SK-N-SH treated with all-trans-retinoic acid at 6 μM for 48 hours (cell line): ENCODE measurements at regions not wholly inside any gene's neighbourhood (a gene's known extent, or its start where the extent isn't known, plus 50 kb on each side); places are given as distances from the start of the nearest gene placed in this dataset.

Source experiments
- ATAC-seq: fragments of 200-7000 bp; cut with Tn5 transposase; 3 replicates; pipeline ENCODE4 v1.9.1; 2020; ENCODE audit warnings: mild to moderate bottlenecking, moderate library complexity
- BACH2 ChIP-seq: fragments of 250-450 bp; sonication (Bioruptor Pico); IDR thresholded peaks from 2 replicates; pipeline ENCODE4 v1.9.0; 2021; ENCODE audit warnings: mild to moderate bottlenecking, borderline replicate concordance
- CSDC2 ChIP-seq: fragments of 250-450 bp; sonication (Bioruptor Pico); IDR thresholded peaks from 2 replicates; pipeline ENCODE4 v1.5.0; 2020; ENCODE audit warnings: mild to moderate bottlenecking, moderate library complexity
- ESRRG ChIP-seq: fragments of 250-450 bp; sonication (Bioruptor Pico); IDR thresholded peaks from 2 replicates; pipeline ENCODE4 v1.6.1; 2021; ENCODE audit warnings: mild to moderate bottlenecking
- GLIS3 ChIP-seq: fragments of 250-450 bp; sonication (Bioruptor Pico); IDR thresholded peaks from 2 replicates; pipeline ENCODE4 v1.5.0; 2020; ENCODE audit warnings: mild to moderate bottlenecking, moderate library complexity
- ISL1 ChIP-seq: fragments of 250-450 bp; sonication (Bioruptor Pico); IDR thresholded peaks from 2 replicates; pipeline ENCODE4 v2.1.2; 2022; ENCODE audit warnings: mild to moderate bottlenecking, moderate library complexity
- OSR1 ChIP-seq: fragments of 250-450 bp; sonication (Bioruptor Pico); IDR thresholded peaks from 2 replicates; pipeline ENCODE4 v1.8.0; 2022; ENCODE audit warnings: moderate library complexity, mild to moderate bottlenecking, inconsistent platforms
- PPARA ChIP-seq: fragments of 250-450 bp; sonication (Bioruptor Pico); IDR thresholded peaks from 2 replicates; pipeline ENCODE4 v1.5.0; 2020; ENCODE audit warnings: mild to moderate bottlenecking, borderline replicate concordance
- SNAI2 ChIP-seq: fragments of 250-450 bp; sonication (Bioruptor Pico); IDR thresholded peaks from 2 replicates; pipeline ENCODE4 v1.5.0; 2020; ENCODE audit warnings: mild to moderate bottlenecking, moderate library complexity
- TCF4 ChIP-seq: fragments of 250-450 bp; sonication (Bioruptor Pico); IDR thresholded peaks from 2 replicates; pipeline ENCODE4 v1.8.0; 2021; ENCODE audit warnings: mild to moderate bottlenecking, moderate library complexity, borderline replicate concordance
- ZC3H10 ChIP-seq: fragments of 250-450 bp; sonication (Bioruptor Pico); IDR thresholded peaks from 2 replicates; pipeline ENCODE4 v1.5.1; 2021; ENCODE audit warnings: mild to moderate bottlenecking, moderate library complexity
- ZFP3 ChIP-seq: fragments of 250-450 bp; sonication (Bioruptor Pico); IDR thresholded peaks from 2 replicates; pipeline ENCODE4 v1.5.0; 2020; ENCODE audit warnings: mild to moderate bottlenecking, moderate library complexity
- ZFP30 ChIP-seq: fragments of 450-650 bp; formaldehyde crosslinking; IDR thresholded peaks from 2 replicates; pipeline ENCODE4 v1.5.0; 2022; ENCODE audit warnings: mild to moderate bottlenecking, moderate library complexity
- ZNF70 ChIP-seq: fragments of 450-650 bp; formaldehyde crosslinking; IDR thresholded peaks from 2 replicates; pipeline ENCODE4 v1.5.0; 2020; ENCODE audit warnings: mild to moderate bottlenecking, moderate library complexity
- ZNF8 ChIP-seq: fragments of 450-650 bp; formaldehyde crosslinking; IDR thresholded peaks from 2 replicates; pipeline ENCODE4 v1.5.0; 2020; ENCODE audit warnings: mild to moderate bottlenecking, moderate library complexity
- TF ChIP-seq, protein P1 (sequence below): fragments of 250-450 bp; sonication (Bioruptor Pico); IDR thresholded peaks from 2 replicates; pipeline ENCODE4 v1.5.1; 2021; ENCODE audit warnings: mild to moderate bottlenecking, moderate library complexity
- TF ChIP-seq, protein P2 (sequence below): fragments of 250-450 bp; sonication (Bioruptor Pico); IDR thresholded peaks from 2 replicates; pipeline ENCODE4 v1.8.0; 2020; ENCODE audit warnings: mild to moderate bottlenecking, moderate library complexity, borderline replicate concordance
- TF ChIP-seq, protein P3 (sequence below): fragments of 250-450 bp; sonication (Bioruptor Pico); IDR thresholded peaks from 2 replicates; pipeline ENCODE4 v1.5.0; 2020; ENCODE audit warnings: mild to moderate bottlenecking, moderate library complexity
- TF ChIP-seq, protein P4 (sequence below): fragments of 250-450 bp; sonication (Bioruptor Pico); IDR thresholded peaks from 2 replicates; pipeline ENCODE4 v1.5.1; 2020; ENCODE audit warnings: low read depth, mild to moderate bottlenecking, moderate library complexity

DNA sequence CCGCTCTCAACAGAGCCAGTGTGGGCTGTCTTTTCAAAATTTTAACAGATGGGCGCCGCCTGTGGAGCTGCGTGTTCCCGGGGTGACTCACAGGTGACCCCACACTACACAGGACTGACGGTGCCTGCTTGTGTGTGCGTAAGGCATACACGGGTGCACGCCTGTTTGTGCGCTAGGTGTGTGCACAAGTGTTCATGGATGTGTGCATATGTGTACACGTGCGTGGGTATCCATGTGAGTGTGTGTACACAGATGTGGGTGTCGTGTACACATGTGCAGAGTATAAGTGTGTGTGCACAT, 92.7 kb upstream of the SOX1 start:
- TF ChIP-seq, protein P1, sequence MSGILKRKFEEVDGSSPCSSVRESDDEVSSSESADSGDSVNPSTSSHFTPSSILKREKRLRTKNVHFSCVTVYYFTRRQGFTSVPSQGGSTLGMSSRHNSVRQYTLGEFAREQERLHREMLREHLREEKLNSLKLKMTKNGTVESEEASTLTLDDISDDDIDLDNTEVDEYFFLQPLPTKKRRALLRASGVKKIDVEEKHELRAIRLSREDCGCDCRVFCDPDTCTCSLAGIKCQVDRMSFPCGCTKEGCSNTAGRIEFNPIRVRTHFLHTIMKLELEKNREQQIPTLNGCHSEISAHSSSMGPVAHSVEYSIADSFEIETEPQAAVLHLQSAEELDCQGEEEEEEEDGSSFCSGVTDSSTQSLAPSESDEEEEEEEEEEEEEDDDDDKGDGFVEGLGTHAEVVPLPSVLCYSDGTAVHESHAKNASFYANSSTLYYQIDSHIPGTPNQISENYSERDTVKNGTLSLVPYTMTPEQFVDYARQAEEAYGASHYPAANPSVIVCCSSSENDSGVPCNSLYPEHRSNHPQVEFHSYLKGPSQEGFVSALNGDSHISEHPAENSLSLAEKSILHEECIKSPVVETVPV (CRISPR knock-in tag): no peak
- TF ChIP-seq ZNF70 (CRISPR knock-in tag) (no peak), ZFP30 (no peak), ZNF8 (CRISPR knock-in tag) (no peak), ISL1 (CRISPR knock-in tag) (no peak), SNAI2 (no peak), ESRRG (no peak), GLIS3 (CRISPR knock-in tag) (no peak), BACH2 (CRISPR knock-in tag) (no peak), PPARA (CRISPR knock-in tag) (no peak), ZFP3 (CRISPR knock-in tag) (no peak)
- TF ChIP-seq, protein P2, sequence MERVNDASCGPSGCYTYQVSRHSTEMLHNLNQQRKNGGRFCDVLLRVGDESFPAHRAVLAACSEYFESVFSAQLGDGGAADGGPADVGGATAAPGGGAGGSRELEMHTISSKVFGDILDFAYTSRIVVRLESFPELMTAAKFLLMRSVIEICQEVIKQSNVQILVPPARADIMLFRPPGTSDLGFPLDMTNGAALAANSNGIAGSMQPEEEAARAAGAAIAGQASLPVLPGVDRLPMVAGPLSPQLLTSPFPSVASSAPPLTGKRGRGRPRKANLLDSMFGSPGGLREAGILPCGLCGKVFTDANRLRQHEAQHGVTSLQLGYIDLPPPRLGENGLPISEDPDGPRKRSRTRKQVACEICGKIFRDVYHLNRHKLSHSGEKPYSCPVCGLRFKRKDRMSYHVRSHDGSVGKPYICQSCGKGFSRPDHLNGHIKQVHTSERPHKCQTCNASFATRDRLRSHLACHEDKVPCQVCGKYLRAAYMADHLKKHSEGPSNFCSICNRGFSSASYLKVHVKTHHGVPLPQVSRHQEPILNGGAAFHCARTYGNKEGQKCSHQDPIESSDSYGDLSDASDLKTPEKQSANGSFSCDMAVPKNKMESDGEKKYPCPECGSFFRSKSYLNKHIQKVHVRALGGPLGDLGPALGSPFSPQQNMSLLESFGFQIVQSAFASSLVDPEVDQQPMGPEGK (CRISPR knock-in tag): no peak
- TF ChIP-seq, protein P3, sequence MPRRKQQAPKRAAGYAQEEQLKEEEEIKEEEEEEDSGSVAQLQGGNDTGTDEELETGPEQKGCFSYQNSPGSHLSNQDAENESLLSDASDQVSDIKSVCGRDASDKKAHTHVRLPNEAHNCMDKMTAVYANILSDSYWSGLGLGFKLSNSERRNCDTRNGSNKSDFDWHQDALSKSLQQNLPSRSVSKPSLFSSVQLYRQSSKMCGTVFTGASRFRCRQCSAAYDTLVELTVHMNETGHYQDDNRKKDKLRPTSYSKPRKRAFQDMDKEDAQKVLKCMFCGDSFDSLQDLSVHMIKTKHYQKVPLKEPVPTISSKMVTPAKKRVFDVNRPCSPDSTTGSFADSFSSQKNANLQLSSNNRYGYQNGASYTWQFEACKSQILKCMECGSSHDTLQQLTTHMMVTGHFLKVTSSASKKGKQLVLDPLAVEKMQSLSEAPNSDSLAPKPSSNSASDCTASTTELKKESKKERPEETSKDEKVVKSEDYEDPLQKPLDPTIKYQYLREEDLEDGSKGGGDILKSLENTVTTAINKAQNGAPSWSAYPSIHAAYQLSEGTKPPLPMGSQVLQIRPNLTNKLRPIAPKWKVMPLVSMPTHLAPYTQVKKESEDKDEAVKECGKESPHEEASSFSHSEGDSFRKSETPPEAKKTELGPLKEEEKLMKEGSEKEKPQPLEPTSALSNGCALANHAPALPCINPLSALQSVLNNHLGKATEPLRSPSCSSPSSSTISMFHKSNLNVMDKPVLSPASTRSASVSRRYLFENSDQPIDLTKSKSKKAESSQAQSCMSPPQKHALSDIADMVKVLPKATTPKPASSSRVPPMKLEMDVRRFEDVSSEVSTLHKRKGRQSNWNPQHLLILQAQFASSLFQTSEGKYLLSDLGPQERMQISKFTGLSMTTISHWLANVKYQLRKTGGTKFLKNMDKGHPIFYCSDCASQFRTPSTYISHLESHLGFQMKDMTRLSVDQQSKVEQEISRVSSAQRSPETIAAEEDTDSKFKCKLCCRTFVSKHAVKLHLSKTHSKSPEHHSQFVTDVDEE: no peak
- no peak for ATAC-seq

DNA sequence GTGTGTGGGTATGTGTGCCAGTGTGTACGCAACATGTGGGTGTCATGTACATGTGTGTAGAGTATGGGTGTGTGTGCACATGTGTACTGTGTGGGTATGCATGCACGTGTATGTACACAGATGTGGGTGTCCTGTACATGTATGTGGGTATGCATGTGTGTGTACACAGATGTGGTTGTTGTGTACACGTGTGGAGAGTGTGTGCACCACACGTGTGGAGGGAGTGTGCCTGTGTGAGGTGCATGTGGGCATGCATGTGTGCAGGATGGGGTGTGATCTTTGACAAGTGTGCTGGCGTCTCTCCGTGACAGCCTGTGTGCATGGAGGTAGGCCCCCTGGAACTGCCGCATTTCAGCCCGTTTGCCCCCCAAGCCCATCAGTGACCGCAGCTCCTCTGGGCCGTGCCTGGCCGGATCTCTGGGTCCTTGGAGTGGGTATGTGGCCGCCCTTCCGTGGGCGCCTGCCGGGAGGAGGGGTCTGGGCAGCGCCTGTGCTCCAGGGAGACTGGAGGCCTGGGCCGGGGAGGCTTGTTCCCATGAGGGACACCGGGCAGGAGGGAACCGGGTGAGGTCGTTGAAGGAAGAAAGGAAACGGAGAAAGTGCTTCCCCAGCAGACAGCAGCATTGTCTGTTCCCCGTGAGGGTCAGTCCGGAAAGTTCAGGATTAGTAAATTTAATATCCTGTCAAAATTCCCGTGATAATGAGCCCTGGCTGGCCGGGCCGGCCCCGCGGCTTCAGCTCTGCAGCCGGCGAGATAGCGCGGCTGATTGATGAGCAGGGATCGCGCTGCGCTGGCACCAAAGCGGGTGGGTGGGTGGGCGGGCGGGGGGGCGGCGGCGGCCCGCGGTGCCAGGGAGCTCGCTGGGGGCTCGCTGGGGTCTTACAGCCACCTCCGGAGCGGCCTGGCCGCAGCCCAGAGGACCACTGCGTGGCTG, 91.1 kb upstream of the SOX1 start:
- ATAC-seq: no peak
- TF ChIP-seq CSDC2 (CRISPR knock-in tag): no peak
- TF ChIP-seq SNAI2: no peak
- no peak for TF ChIP-seq PPARA (CRISPR knock-in tag)

DNA sequence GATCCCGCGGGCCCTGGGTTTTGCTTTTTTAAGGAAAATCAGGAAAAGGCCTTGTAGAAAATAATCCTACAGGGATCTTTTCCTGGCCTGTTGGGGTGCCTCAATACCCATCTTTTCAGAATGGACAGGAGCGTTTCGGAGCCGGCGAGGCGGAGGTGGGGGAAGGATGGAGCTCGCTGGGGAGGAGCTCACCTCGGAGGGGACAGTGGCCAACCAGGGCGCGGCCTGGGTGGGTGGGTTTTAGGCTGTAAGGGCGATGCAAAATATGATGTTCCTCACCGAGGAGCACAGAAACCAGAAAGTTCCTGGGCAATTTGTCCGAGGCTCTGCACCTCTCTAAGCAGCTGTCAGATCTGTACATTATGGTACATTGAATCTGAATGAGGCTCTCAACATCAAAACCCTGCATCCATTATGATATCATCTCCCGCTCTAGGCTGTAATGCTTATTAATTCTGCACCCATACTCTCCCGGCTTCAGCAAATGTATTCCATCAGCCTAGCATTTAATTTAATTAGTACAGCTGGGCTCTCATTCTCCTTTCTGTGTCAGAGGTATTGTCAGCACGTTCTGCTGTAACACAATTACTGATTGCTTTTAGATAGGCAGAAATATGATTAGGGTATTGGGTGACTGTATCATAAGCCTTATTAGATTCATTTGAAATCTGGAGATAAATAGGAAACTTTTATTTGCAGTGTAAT, 90.3 kb upstream of the SOX1 start:
- no peak for ATAC-seq
- TF ChIP-seq, protein P3: no peak
- TF ChIP-seq TCF4: peak; percentile 24; the same call in 1 of the 2 replicates

DNA sequence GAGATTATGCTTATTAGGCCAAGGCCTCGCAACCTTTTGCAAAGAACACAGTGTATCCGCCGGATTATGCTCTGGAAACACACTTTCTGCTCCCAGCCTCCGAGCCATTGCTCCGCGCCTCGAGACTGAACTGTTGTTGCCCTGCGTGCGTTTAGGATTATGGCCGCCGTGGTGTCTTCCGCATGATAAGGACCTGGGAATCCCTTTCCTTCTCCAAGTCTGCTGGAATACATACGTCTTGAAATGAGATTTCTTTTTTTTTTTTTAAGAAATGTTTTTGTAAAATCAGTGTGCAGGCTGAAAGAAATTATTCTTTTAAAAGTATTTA, 89.8 kb upstream of the SOX1 start:
- TF ChIP-seq ZNF70 (CRISPR knock-in tag) (no peak), ZFP30 (no peak), OSR1 (CRISPR knock-in tag) (no peak), ISL1 (CRISPR knock-in tag) (no peak), ESRRG (no peak), CSDC2 (CRISPR knock-in tag) (no peak), ZC3H10 (CRISPR knock-in tag) (no peak), ZFP3 (CRISPR knock-in tag) (no peak), ZNF8 (CRISPR knock-in tag) (no peak)
- TF ChIP-seq, protein P4, sequence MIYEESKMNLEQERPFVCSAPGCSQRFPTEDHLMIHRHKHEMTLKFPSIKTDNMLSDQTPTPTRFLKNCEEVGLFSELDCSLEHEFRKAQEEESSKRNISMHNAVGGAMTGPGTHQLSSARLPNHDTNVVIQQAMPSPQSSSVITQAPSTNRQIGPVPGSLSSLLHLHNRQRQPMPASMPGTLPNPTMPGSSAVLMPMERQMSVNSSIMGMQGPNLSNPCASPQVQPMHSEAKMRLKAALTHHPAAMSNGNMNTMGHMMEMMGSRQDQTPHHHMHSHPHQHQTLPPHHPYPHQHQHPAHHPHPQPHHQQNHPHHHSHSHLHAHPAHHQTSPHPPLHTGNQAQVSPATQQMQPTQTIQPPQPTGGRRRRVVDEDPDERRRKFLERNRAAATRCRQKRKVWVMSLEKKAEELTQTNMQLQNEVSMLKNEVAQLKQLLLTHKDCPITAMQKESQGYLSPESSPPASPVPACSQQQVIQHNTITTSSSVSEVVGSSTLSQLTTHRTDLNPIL (CRISPR knock-in tag): no peak
- TF ChIP-seq, protein P3: no peak
- no peak for ATAC-seq
